ENCODE measurements at regions not wholly inside any gene's neighbourhood (a gene's known extent, or its start where the extent isn't known, plus 50 kb on each side); places are given as distances from the start of the nearest gene placed in this dataset.
"Not testable (repeated sequence)": the region's sequence is repeated elsewhere in the genome, so short reads cannot be mapped to it uniquely, and the experiment has no call there.

- H3K4me3 ChIP-seq (ENCODE audit: low read depth, low read length): no peak overlapping the region
- DNase-seq (ENCODE audit: low read depth): no peak
- TF ChIP-seq CTCF (conservative IDR thresholded peaks at IDR 0.05; ENCODE audit: low read depth, low read length): no peak
These were observed 1046.9 kb downstream of the DNAJB9 start for GRCh38 chr7:109616551-109617069.

GRCh38 chr7:109622320-109622719, 1052.6 kb downstream of the DNAJB9 start:
- no peak overlapping the region for H3K4me3 ChIP-seq (ENCODE audit: low read depth, low read length)
- TF ChIP-seq CTCF (conservative IDR thresholded peaks at IDR 0.05; ENCODE audit: low read depth, low read length): no peak
- no peak for DNase-seq (ENCODE audit: low read depth)

- not testable (repeated sequence) for DNase-seq (ENCODE audit: low read depth)
These were observed 1063.2 kb downstream of the DNAJB9 start for GRCh38 chr7:109632890-109633289.

GRCh38 chr7:109635374-109635773, 1065.7 kb downstream of the DNAJB9 start:
- no peak overlapping the region for H3K4me3 ChIP-seq (ENCODE audit: low read depth, low read length)
- TF ChIP-seq CTCF (conservative IDR thresholded peaks at IDR 0.05; ENCODE audit: low read depth, low read length): no peak
- DNase-seq (ENCODE audit: low read depth): no peak

More at GRCh38 chr7:109632890-109633289, 1063.2 kb downstream of the DNAJB9 start:
- H3K4me3 ChIP-seq (ENCODE audit: low read depth, low read length): not testable (repeated sequence)

GRCh38 chr7:109637428-109637990, 1067.8 kb downstream of the DNAJB9 start:
- no peak for TF ChIP-seq CTCF (conservative IDR thresholded peaks at IDR 0.05; ENCODE audit: low read depth, low read length)
- H3K4me3 ChIP-seq (ENCODE audit: low read depth, low read length): no peak overlapping the region
- no peak for DNase-seq (ENCODE audit: low read depth)

- DNase-seq (ENCODE audit: low read depth): no peak
- H3K4me3 ChIP-seq (ENCODE audit: low read depth, low read length): no peak overlapping the region
- no peak for TF ChIP-seq CTCF (conservative IDR thresholded peaks at IDR 0.05; ENCODE audit: low read depth, low read length)
These were observed 1068.6 kb downstream of the DNAJB9 start for GRCh38 chr7:109638321-109638720.

GRCh38 chr7:109639561-109639960, 1069.9 kb downstream of the DNAJB9 start:
- no peak for DNase-seq (ENCODE audit: low read depth)
- no peak for TF ChIP-seq CTCF (conservative IDR thresholded peaks at IDR 0.05; ENCODE audit: low read depth, low read length)
- no peak overlapping the region for H3K4me3 ChIP-seq (ENCODE audit: low read depth, low read length)
